ENCODE measurements at regions not wholly inside any gene's neighbourhood (a gene's known extent, or its start where the extent isn't known, plus 50 kb on each side); places are given as distances from the start of the nearest gene placed in this dataset.

DNA sequence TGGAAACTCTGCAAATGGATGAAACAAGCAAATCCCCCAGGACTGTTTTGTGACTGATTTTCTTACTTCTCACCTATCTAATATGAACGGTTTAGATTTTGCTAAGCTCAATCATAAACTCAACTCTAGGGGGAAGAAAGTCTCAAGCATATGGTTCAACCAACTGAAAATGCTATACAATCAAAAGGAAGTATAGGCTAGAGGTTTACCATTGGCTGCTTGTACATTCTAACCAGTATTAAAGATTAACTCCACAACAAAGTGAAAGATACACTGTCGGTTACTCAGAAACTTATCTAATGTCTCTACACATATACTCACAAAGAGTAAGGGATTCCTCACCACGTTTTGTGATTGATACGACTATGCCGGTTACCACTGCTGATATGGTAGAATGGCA, 281.8 kb upstream of the SOX5 start:
- WGBS, 5 donors = 81 to 88% (median 87%) methylated on average over 5 of the region's 5 CpGs
- no peak overlapping the region for H3K27ac ChIP-seq

GRCh38 chr12:24230061-24230701, 280.7 kb upstream of the SOX5 start:
- H3K9me3 ChIP-seq = no peaks in the 10 kb centered on the region
- H3K36me3 ChIP-seq = no peaks in the 10 kb centered on the region
- DNase-seq = no peak
- H3K4me1 ChIP-seq = no peaks in the 10 kb centered on the region
- WGBS, 5 donors = 54 to 76% (median 71%) methylated on average over 8 of the region's 8 CpGs
- H3K27ac ChIP-seq = no peak overlapping the region
- no peaks in the 10 kb centered on the region for H3K27me3 ChIP-seq (replicated peaks in 1 of 7)
- TF ChIP-seq CTCF (IDR thresholded peaks at IDR 0.05 in 8 of 11, conservative IDR thresholded peaks at IDR 0.05 in 3 of 11) (no peak), POLR2A (IDR thresholded peaks at IDR 0.05) (no peak), POLR2AphosphoS5 (IDR thresholded peaks at IDR 0.05) (no peak)
- H3K4me3 ChIP-seq = no peak overlapping the region
- intact Hi-C loops (cut with DNase I; ENCODE audit: low total_unique reads) = no loop called here

More for the DNA sequence above, 281.8 kb upstream of the SOX5 start:
- Histone ChIP-seq H3K4me3 (no peak overlapping the region), H3K9me3 (no peaks in the 10 kb centered on the region), H3K36me3 (no peaks in the 10 kb centered on the region), H3K4me1 (no peaks in the 10 kb centered on the region), H3K27me3 (replicated peaks in 1 of 7) (no peaks in the 10 kb centered on the region)
- no peak for DNase-seq
- no peak for TF ChIP-seq POLR2AphosphoS5 (IDR thresholded peaks at IDR 0.05)
- no peak for TF ChIP-seq CTCF (IDR thresholded peaks at IDR 0.05 in 8 of 11, conservative IDR thresholded peaks at IDR 0.05 in 3 of 11)
- no peak for TF ChIP-seq POLR2A (IDR thresholded peaks at IDR 0.05)
- intact Hi-C loops (cut with DNase I; ENCODE audit: low total_unique reads) = no loop called here

- intact Hi-C loops (cut with DNase I; ENCODE audit: low total_unique reads) = no loop called here
- Histone ChIP-seq H3K36me3 (no peaks in the 10 kb centered on the region), H3K4me1 (no peaks in the 10 kb centered on the region), H3K27ac (no peak overlapping the region), H3K27me3 (replicated peaks in 1 of 7) (no peaks in the 10 kb centered on the region), H3K4me3 (no peak overlapping the region), H3K9me3 (no peaks in the 10 kb centered on the region)
- TF ChIP-seq POLR2A (IDR thresholded peaks at IDR 0.05) (no peak), CTCF (IDR thresholded peaks at IDR 0.05 in 8 of 11, conservative IDR thresholded peaks at IDR 0.05 in 3 of 11) (no peak), POLR2AphosphoS5 (IDR thresholded peaks at IDR 0.05) (no peak)
- 88 to 94% (median 89%) methylated on average over 9 of the region's 9 CpGs for WGBS, 5 donors
- DNase-seq = no peak
These were observed 279.7 kb upstream of the SOX5 start for GRCh38 chr12:24229031-24229700.

DNA sequence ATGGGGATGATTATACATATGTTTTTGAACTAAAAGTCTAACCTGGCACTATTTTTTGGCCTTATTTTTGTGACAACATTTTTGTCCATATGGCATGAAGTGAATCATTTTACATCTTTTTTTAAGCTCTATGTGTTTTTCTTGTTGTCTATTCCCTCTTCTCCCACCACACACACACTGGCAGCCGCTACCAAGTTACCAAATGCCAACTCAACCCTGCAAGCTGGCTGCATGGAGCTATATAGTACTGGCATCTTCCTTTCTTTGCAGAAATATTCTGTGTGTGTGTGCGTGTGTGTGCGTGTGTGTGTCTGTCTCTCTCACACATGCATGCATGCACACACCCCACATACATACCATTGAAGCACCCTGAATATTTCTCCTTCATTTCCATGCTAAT, 278.9 kb upstream of the SOX5 start:
- no peaks in the 10 kb centered on the region for H3K27me3 ChIP-seq (replicated peaks in 1 of 7)
- DNase-seq = no peak
- no peaks in the 10 kb centered on the region for H3K36me3 ChIP-seq
- H3K9me3 ChIP-seq = no peaks in the 10 kb centered on the region
- H3K4me3 ChIP-seq = no peak overlapping the region
- H3K27ac ChIP-seq = peak overlapping the region in 2 of 8 donors; percentile 69 to 73
- H3K4me1 ChIP-seq = no peaks in the 10 kb centered on the region
- TF ChIP-seq CTCF (IDR thresholded peaks at IDR 0.05 in 8 of 11, conservative IDR thresholded peaks at IDR 0.05 in 3 of 11) (no peak), POLR2AphosphoS5 (IDR thresholded peaks at IDR 0.05) (no peak), POLR2A (IDR thresholded peaks at IDR 0.05) (no peak)
- intact Hi-C loops (cut with DNase I; ENCODE audit: low total_unique reads) = no loop called here
- 90 to 99% (median 95%) methylated on average over 3 of the region's 3 CpGs for WGBS, 5 donors

Data from spleen (tissue), 11 donors.